ENCODE measurements at regions not wholly inside any gene's neighbourhood (a gene's known extent, or its start where the extent isn't known, plus 50 kb on each side); places are given as distances from the start of the nearest gene placed in this dataset.

DNA sequence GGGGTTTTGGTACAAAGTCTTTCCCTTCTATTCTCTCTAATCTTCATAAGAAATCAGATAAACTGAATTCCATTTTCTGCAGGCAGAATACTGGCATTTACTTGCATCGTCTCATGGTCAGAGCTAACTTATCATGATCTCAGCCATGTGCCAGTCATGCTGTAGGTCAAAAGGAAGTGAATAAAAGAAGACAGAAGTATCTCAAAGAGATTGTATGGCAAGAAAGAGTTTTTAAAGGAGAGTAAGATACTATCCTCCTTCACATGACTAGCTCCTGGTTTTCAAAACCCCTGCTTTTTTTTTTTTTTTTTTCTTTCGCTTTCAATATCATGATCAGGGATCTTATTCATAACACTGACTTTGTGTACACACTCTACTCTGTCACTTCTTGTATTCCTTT lies 398.3 kb downstream of the C6orf118 start:
- TF ChIP-seq, protein P1, sequence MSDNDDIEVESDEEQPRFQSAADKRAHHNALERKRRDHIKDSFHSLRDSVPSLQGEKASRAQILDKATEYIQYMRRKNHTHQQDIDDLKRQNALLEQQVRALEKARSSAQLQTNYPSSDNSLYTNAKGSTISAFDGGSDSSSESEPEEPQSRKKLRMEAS (CRISPR knock-in tag; IDR thresholded peaks at IDR 0.05), result no peak
- TF ChIP-seq NBN (IDR thresholded peaks at IDR 0.05; ENCODE audit: low read depth) (no peak), ZSCAN29 (IDR thresholded peaks at IDR 0.05) (no peak), HSF4 (CRISPR knock-in tag; IDR thresholded peaks at IDR 0.05; ENCODE audit: borderline replicate concordance) (no peak)

Data from K562 (cell line).